Neural progenitor cell (in vitro differentiated cells): ENCODE measurements at regions not wholly inside any gene's neighbourhood (a gene's known extent, or its start where the extent isn't known, plus 50 kb on each side); places are given as distances from the start of the nearest gene placed in this dataset.

Experiments used
- CTCF ChIP-seq: fragments of 200-600 bp; sonication (generic); IDR thresholded peaks from 2 replicates; pipeline ENCODE4 v1.5.1; 2017; ENCODE audit warnings: antibody characterized with exemption, mild to moderate bottlenecking
- EZH2 ChIP-seq: fragments of 200-600 bp; sonication (generic); IDR thresholded peaks from 2 replicates; pipeline ENCODE4 v1.6.1; 2017; ENCODE audit warnings: antibody characterized with exemption, mild to moderate bottlenecking, moderate library complexity

- TF ChIP-seq EZH2 (no peak), CTCF (no peak)
These were observed 199.6 kb downstream of the NR4A2 start for GRCh38 chr2:156132941-156133340.
